ENCODE measurements at regions not wholly inside any gene's neighbourhood (a gene's known extent, or its start where the extent isn't known, plus 50 kb on each side); places are given as distances from the start of the nearest gene placed in this dataset.

DNA sequence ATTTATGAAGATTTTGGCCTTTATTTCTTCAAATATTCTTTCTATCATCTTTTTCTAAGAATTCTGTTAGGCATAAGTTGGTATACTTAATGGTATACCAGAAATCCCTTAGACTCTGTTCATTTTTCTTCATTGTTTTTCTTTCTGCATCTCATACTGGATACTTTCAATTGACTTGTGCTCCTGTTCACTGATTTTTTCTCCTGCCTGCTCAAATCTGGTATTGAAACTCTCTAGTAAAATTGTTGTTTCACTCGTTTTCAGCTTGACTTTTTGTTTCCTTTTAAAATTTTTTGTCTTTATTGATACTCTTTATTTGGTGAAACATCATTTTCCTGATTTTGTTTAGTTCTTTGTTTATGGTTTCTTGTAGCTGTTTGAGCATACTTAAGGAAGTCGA is 243.2 kb downstream of the TRIB2 start:
- TF ChIP-seq POLR2A (IDR thresholded peaks at IDR 0.05), result no peak
- TF ChIP-seq, protein P1, sequence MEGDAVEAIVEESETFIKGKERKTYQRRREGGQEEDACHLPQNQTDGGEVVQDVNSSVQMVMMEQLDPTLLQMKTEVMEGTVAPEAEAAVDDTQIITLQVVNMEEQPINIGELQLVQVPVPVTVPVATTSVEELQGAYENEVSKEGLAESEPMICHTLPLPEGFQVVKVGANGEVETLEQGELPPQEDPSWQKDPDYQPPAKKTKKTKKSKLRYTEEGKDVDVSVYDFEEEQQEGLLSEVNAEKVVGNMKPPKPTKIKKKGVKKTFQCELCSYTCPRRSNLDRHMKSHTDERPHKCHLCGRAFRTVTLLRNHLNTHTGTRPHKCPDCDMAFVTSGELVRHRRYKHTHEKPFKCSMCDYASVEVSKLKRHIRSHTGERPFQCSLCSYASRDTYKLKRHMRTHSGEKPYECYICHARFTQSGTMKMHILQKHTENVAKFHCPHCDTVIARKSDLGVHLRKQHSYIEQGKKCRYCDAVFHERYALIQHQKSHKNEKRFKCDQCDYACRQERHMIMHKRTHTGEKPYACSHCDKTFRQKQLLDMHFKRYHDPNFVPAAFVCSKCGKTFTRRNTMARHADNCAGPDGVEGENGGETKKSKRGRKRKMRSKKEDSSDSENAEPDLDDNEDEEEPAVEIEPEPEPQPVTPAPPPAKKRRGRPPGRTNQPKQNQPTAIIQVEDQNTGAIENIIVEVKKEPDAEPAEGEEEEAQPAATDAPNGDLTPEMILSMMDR (IDR thresholded peaks at IDR 0.05), result no peak
- Histone ChIP-seq H3K36me3 (ENCODE audit: low read depth, missing control alignments) (no peaks in the 10 kb centered on the region), H3K9me3 (no peaks in the 10 kb centered on the region), H3K4me1 (no peaks in the 10 kb centered on the region), H3K27me3 (no peaks in the 10 kb centered on the region), H3K27ac (no peak overlapping the region), H3K4me3 (no peak overlapping the region)
- intact Hi-C loops (cut with DNase I; ENCODE audit: low total_unique reads), result no loop called here
- 82 to 91% methylated on average over 2 of the region's 2 CpGs for WGBS, 2 donors
- DNase-seq, result no peak

DNA sequence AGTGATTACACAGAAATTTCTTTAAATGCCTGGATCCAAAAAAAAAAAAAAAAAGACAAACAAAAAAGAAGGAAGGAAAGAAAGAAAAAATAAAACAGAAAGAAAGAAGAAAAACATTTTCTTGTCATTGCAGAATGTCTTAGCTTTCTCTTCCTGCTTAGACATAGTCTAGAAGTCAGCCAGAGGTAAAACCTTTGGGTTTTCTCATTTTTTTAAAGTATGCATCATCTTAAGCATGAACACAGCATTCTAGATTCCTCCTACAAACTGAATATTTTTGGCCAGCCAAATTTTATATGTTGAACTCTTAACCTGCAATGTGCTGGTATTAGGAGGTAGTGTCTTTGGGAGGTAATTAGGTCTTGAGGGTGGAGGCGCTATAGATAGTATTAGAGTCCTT is 243.9 kb downstream of the TRIB2 start:
- Histone ChIP-seq H3K27me3 (no peaks in the 10 kb centered on the region), H3K36me3 (ENCODE audit: low read depth, missing control alignments) (no peaks in the 10 kb centered on the region), H3K4me1 (no peaks in the 10 kb centered on the region), H3K9me3 (no peaks in the 10 kb centered on the region), H3K27ac (no peak overlapping the region), H3K4me3 (no peak overlapping the region)
- intact Hi-C loops (cut with DNase I; ENCODE audit: low total_unique reads), result no loop called here
- no peak for DNase-seq
- WGBS, 2 donors, result 96 to 100% methylated on average over 1 of the region's 1 CpG
- TF ChIP-seq POLR2A (IDR thresholded peaks at IDR 0.05), result no peak
- TF ChIP-seq, protein P1 (IDR thresholded peaks at IDR 0.05), result no peak

DNA sequence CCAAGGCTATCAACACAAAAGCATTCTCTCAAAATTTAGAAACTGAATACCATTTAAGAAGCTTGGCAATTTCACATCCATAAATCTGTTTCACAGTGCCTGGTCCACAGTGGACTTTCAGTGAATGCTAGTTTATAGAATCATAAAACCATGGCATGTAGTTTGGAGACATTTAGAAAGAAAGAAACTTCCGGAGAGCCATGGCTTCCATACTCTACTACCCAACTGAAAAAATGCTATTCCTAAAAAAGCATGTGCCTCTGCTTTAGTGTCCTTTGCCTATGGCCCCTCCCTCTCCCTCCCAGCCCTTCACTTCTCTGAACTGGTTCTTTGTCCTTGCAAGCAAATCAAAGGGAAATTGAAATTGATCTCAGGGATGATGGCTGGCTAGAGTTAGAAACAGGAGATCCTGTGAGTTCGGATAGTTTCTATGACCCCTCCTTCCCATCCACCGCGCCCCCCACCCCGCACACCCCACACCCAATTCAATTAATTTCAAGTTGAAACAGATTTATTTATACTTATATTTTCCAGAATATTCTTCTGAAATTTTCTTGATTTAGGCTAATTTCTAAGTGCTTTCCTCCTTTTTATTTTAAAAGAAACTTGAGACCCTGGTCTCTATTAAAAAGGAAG is 248.3 kb downstream of the TRIB2 start:
- Histone ChIP-seq H3K27me3 (no peaks in the 10 kb centered on the region), H3K9me3 (no peaks in the 10 kb centered on the region), H3K27ac (no peak overlapping the region), H3K4me1 (no peaks in the 10 kb centered on the region), H3K4me3 (no peak overlapping the region), H3K36me3 (ENCODE audit: low read depth, missing control alignments) (no peaks in the 10 kb centered on the region)
- WGBS, 2 donors, result 87 to 90% methylated on average over 5 of the region's 5 CpGs
- intact Hi-C loops (cut with DNase I; ENCODE audit: low total_unique reads), result no loop called here
- TF ChIP-seq, protein P1 (IDR thresholded peaks at IDR 0.05), result no peak
- no peak for TF ChIP-seq POLR2A (IDR thresholded peaks at IDR 0.05)
- no peak for DNase-seq

DNA sequence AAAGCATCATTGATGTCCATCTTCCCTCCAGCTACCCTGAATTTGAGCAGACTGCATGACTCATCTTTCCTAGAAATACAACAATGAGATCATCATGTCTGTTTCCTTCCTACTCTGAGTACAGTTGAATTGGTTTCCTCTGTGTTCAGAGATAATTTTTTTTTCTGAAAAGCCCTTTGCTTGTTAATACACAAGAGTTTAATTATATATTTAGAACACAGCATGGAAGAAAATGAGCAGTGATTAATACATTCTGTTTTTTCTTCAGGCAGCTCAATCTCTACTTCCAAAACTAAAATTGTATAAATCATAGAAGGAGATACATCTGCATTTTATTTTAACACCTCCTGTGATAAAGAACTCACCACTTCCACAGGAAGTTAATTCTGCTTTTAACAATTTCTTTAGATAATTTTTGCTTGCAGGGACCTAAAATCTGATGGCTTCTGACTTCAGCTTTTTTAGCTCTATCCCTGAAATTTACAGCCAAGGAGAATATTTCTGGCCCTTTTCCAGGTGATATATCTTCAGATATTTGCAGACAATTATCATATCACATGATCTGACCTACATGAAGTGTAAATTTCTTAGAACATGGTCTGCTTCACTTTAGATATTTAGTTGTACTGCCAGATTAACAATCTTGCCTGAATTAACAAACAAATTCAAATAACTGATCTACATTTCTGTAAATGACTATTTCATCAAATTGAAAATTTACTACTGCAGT is 249.0 kb downstream of the TRIB2 start:
- Histone ChIP-seq H3K27me3 (no peaks in the 10 kb centered on the region), H3K27ac (no peak overlapping the region), H3K36me3 (ENCODE audit: low read depth, missing control alignments) (no peaks in the 10 kb centered on the region), H3K9me3 (no peaks in the 10 kb centered on the region), H3K4me3 (no peak overlapping the region), H3K4me1 (no peaks in the 10 kb centered on the region)
- intact Hi-C loops (cut with DNase I; ENCODE audit: low total_unique reads), result no loop called here
- no peak for DNase-seq
- TF ChIP-seq POLR2A (IDR thresholded peaks at IDR 0.05), result no peak
- TF ChIP-seq, protein P1 (IDR thresholded peaks at IDR 0.05), result no peak

DNA sequence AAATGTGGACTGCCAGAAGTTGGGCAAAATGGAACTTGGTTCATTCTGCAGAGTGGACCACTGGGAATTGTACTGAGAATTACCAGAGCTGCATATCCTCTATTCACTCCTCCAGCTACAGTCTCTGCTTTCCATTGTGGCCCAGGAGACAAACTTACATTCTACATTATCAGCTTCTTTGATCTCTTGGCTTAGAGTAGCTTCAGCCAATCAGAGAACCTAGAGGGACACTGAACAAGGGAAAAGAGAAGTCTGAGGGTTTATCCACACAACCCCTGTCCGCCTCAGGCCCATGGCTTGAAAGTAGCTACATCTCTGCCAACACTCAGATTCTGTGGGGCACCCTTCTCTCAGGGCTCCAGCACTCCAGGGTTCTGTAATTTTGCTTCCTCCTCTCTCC is 251.1 kb downstream of the TRIB2 start:
- WGBS, 2 donors, result 100% methylated on average over 1 of the region's 1 CpG

More for the DNA sequence above, 251.1 kb downstream of the TRIB2 start:
- no peak for DNase-seq
- Histone ChIP-seq H3K4me1 (no peaks in the 10 kb centered on the region), H3K27ac (no peak overlapping the region), H3K27me3 (no peaks in the 10 kb centered on the region), H3K4me3 (no peak overlapping the region), H3K36me3 (ENCODE audit: low read depth, missing control alignments) (no peaks in the 10 kb centered on the region), H3K9me3 (no peaks in the 10 kb centered on the region)
- TF ChIP-seq, protein P1 (IDR thresholded peaks at IDR 0.05), result no peak
- no peak for TF ChIP-seq POLR2A (IDR thresholded peaks at IDR 0.05)
- intact Hi-C loops (cut with DNase I; ENCODE audit: low total_unique reads), result no loop called here

All from testis (tissue), 2 donors.